GM21381 (cell line): ENCODE measurements at regions not wholly inside any gene's neighbourhood (a gene's known extent, or its start where the extent isn't known, plus 50 kb on each side); places are given as distances from the start of the nearest gene placed in this dataset.

Experiments
- ATAC-seq: cut with Tn5 transposase; IDR thresholded peaks from one replicate; pipeline ENCODE4 v1.9.1; 2021; ENCODE audit warnings: mild to moderate bottlenecking, moderate library complexity; ENCODE audit not compliant: unreplicated experiment

DNA sequence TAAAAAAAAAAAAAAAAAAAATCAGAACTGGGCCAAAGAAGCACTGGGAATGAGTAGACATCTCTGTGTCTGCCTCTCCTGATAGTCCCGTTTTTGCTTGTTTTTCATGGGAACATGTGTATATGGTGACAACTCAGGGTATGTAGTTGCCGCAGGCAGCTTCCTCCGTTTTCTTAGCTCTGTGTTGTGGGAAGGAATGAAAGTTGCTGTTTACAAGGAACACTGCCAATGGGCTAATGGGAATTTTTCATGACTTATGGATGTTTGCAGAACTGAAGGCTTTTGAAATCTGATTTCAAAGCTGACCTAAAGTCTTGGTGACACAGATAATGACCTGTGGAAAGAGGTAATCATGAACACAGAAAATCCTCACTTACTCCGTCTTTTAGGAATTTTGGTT, 146.4 kb upstream of the BTG1 start:
- ATAC-seq: no peak

DNA sequence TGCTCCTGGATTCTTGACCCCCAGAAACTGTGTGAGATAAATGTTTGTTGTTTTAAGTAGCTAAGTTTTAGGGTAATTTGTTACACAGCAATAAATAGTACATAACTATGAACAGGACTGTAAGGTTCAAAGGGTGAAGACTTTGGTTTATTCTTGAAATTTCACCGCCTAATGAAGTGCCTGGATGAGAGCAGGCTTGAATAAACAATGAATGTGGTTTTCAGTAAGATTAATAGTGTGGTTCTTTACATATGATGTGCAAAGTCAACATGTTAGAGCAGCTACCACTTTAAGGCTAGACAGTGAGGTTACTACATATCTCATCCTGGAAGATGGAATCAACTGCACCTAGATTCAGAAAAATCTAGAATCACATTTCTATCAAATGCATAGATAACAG, 145.2 kb upstream of the BTG1 start:
- no peak for ATAC-seq

- no peak for ATAC-seq
Measured at GRCh38 chr12:92290350-92290695, 144.7 kb upstream of the BTG1 start.

- no peak for ATAC-seq
Measured at GRCh38 chr12:92289629-92290349, 144.1 kb upstream of the BTG1 start.

DNA sequence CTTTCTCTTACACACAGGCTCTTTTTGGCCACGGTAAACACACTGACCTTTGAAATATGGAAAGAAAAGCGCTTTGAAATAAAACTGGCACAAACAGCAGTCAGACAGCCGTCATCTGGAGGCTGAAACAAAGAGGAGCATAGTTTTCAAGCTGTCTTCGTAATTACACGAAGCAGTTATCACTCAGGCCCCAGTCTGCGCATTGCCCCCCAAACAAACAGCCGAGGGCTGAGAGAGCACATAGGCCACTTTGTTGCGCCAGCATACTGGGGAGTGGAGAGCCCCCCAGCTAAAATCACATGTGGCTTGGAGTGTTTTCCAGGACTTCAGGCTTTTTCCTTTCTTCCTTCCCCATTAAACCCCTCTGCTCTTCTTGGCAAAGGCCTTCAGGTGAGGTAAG, 142.9 kb upstream of the BTG1 start:
- no peak for ATAC-seq

- no peak for ATAC-seq
Measured at GRCh38 chr12:92278378-92278828, 132.8 kb upstream of the BTG1 start.

GRCh38 chr12:92277795-92278194, 132.1 kb upstream of the BTG1 start:
- ATAC-seq: no peak

DNA sequence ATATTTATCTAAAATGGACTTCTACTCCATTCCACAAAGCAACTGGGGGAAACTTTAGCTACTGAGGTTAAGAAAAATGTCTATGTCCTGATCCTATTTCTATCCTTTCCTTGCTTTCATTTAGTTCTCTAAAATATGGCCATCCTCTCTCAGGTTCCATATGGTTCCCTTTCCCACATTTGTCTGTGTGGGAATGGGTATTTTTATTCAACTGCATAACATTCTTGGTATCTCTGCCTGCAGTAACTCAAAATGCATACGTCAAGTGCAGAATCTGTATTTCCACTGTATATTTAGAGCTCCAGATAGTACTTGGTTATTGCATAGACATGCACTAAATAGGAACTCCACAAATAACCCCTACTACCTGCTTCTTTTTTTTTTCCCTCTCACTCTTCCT, 130.6 kb upstream of the BTG1 start:
- no peak for ATAC-seq

DNA sequence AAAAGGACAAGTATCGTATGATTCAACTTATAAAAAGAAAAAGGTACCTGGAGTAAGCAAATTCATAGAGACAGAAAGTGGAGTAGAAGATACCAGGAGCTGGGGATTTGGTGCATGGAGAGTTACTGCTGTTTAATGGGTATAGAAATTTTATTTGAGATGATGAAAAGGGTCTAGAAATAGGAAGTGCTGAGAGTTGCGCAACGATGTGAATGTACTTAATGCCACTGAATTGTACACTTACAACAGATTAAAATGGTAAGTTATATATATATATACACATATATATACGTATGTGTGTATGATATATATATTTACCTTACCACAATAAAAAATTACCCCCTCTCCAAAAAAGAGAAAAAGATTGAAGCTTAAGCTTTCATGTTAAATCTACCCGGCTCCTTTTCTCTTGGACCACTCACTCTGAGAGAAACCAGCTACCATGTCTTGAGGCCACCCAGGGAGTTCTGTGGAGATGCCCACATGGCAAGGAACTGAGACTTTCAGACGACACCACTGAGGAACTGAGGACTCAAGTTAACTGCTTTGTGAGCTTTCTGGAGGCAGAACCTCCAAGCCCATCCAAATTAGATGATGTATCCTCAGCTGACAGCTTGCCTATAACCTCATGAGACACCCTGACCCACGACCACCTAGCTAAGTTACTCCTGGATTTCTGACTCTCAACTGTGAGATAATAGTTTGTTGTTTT, 130.0 kb upstream of the BTG1 start:
- ATAC-seq: no peak

DNA sequence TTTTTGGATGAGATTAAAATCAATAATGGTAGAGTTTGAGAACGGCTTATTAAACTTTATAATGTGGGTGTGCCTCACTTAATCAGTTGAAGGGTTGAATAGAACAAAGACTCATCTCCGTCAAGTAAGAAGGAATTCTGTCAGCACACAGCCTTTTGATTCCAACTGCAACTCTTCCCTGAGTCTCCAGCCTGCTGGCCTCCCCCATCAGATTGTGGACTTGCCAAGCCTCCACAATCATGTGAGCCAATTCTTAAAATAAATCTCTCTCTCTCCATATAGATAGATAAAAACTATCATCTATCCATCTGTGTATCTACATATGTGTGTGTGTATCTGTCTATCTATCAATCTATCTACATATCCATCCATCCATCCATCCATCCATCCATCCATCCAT, 127.4 kb upstream of the BTG1 start:
- ATAC-seq: no peak

GRCh38 chr12:92272061-92272964, 126.7 kb upstream of the BTG1 start:
- no peak for ATAC-seq

- ATAC-seq: no peak
Measured at GRCh38 chr12:92271341-92271740, 125.7 kb upstream of the BTG1 start.

GRCh38 chr12:92270521-92270920, 124.9 kb upstream of the BTG1 start:
- ATAC-seq: no peak

DNA sequence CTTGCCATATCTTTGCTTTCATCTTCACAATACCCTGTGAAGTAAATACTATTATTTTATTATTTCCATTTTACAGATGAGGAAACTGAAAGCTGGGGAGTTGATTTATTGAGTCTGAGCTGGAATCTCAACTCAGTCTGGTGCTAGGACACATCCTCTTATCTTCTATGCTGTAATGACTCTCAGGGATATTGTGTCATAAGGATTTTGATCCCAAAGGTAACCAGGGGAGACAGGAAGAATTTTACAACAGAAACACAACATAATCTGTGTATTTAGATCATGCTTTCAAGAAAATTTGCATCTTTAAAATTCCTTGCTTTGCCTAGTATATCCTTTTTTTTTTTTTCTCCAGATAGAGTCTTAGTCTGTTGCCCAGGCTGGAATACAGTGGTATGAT, 123.3 kb upstream of the BTG1 start:
- ATAC-seq: no peak

DNA sequence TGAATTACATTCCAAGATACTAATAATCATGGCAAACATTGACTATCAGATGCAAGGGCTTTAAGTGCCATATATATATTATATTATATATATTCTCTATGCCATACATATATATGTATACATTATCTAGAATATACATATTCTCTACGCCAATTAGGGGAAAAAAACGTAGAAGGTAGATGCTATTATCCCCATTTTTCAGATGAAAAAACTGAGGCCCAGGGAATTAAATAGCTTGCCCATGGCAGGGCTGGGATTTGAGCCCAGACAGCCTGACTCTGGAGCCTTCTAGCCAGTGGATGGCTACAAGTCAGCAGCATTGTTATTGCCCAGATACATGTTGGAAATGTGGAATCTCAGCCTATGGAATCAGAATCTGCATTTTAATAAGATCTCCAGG, 116.0 kb upstream of the BTG1 start:
- no peak for ATAC-seq

DNA sequence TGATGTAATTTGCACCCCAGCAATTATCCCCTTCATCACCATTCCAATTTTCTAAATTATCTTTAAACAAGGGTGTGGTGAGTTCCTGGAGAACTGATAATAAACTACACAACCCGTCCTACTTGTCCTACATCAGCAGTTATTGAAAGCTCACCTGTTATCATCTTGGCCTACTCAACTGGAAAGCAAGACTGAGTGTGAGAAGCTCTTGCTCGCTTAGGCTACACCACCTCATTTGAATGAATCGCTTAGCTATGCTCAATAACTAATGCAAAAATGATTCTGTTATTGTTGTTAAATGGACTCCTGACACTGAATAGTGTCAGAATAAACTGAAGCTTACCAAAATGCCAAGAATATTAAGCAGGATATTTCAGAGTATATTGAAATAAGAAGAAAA, 115.4 kb upstream of the BTG1 start:
- ATAC-seq: no peak

GRCh38 chr12:92259696-92260251, 114.1 kb upstream of the BTG1 start:
- no peak for ATAC-seq

GRCh38 chr12:92259291-92259690, 113.6 kb upstream of the BTG1 start:
- no peak for ATAC-seq

DNA sequence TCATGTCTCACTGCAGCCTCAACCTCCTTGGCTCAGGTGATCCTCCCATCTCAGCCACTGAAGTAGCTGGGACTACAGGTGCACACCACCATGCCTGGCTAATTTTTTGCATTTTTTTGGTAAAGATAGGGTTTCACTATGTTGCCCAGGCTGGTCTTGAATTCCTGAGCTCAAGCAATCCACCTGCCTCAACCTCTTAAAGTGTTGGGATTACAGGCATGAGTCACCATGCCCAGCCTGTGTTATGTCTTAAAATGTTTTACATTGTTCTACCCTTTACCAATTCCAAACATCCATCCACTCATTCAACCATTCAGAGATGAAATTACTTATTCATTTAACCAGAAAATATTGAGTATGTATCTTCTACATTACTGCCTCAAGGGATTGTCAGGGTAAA, 111.6 kb upstream of the BTG1 start:
- ATAC-seq: no peak

DNA sequence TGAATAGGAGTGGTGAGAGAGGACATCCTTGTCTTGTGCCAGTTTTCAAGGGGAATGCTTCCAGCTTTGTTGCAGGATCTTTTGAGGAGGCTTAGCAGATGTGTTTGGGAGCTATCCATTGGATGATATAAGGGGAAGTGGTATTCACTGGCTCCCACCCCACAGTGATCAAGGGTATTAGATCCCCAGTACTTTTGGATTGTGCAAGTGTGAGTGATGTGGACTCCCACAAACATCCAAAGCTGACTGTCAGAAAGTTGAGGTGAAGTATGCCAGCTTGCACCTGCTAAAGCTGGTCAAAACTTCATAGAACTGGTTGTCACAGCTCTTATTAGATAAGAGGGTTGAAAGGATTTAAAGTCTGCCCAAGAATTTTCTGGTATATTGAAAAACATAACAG, 110.1 kb upstream of the BTG1 start:
- ATAC-seq: no peak

DNA sequence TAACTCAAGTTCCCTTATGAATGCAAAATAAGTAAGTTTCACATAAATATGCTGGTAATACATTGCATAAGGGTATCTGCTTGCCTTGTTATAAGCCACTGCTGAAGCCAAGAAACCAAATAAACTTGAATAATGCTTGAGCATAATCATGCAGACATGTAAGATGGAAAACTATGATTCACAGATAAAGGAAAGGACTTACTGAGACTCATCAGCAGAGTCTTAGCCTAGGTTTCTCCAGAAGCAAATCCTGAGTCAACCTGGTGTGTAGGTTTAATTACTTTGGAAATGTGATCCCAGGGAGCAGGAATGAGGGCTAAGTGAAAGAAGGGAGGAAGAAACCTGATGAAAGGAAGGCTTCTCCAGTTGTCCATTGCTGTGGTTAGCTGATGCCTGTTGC, 107.7 kb upstream of the BTG1 start:
- no peak for ATAC-seq
